SKM-1 (cell line): ENCODE measurements at regions not wholly inside any gene's neighbourhood (a gene's known extent, or its start where the extent isn't known, plus 50 kb on each side); places are given as distances from the start of the nearest gene placed in this dataset.
A peak's percentile ranks its signal among the peaks of the same experiment; 100 is the strongest.

Experiments
- DNase-seq: peaks from one replicate; lab custom pipeline; 2025; ENCODE audit not compliant: unreplicated experiment; lab: John Stamatoyannopoulos, UW

DNA sequence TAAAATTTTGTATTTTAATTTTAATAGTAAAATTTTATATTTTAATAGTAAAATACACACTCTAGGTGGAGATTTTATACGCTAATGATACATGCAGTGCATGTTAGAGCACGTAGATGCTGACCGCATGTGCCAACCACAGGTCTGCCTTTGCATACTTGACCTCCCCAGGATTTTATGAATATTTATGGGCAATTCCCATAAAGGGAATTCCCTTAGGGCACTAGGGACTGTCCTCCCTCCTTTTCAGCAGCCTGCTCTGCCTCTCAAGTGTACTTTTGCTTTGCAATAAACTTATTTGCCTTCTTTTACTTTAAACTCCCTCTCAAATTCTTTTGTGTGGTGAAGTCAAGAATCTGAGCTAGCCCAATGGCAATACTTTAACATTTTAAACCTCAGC lies 217.7 kb upstream of the CDH8 start:
- DNase-seq: no peak

DNA sequence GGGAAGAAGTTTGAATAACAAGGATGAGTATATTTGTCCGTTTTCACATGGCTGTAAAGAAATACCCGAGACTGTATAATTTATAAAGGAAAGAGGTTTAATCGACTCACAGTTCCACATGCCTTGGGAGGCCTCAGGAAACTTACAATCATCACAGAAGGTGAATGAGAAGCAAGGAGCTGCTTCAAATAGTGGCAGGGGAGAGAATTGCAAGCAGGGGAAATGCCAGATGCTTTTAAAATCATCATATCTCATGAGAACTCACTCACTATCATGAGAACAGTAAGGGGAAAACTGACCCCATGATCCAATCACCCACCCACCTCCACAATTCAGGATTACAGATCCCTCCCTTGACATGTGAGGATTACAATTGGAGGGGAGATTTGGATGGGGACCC lies 212.8 kb upstream of the CDH8 start:
- DNase-seq: no peak

DNA sequence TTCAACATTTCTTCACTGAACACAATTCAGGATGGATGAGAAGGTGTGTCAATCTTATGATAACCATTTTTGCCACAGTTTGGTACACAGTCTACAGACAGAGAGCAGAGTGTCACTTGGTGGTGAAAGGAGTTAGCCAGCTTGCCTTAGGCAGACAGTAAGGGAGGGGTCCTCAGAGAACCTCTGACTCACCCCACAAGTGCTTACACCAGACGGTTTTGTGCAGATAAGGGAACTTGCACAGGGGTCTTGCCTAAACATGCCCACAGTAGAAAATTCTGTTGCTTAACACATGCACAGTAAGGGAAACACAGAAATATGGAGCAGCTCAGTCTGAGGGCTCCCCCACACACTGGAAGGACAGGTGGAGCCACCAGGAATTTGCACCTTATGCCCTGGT lies 204.5 kb upstream of the CDH8 start:
- peak; percentile 2 for DNase-seq

DNA sequence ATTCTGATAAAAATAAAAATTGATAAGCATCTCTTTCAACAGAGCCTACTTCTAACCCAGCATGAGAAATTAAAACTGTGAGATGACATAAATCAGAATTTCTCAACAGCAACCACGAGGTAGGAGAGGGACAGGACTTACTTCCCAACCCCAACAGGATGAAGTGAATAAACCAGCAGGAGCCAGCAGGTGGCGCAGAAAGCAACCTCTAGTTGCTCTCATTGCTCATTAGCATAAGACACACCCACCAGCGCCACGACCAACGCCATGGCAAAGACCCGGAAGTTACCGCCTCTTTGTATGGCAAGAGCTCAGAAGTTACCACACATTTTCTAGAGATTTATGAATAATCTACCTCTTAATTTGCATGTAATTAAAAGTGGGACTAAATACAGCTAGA lies 189.4 kb upstream of the CDH8 start:
- DNase-seq: peak; percentile 36

DNA sequence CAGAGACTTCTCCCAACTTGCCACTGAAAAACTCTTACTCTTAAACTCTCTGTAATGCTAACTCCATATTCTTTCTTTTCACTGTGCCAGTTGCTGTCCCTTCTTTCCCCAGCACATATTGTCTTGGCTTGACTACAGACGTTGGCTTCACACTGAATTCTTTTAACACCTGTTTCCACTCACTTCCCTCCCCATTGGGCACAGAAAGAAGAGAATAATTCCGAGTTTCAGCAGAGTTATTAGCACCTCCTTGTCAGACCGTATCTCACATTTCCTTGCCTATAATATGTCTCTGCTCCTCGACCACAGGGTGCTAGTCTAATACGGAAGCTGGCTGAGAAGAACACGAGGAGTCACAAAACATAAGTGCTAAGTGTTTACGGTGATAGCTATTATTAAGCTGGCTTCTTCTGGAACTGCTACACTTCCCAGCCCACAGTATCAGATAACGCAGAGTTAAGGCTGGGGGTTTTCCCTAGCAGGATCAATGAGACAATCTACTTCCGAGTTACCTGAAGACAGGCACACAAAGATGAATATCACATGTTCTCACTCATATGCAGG lies 188.5 kb upstream of the CDH8 start:
- no peak for DNase-seq

DNA sequence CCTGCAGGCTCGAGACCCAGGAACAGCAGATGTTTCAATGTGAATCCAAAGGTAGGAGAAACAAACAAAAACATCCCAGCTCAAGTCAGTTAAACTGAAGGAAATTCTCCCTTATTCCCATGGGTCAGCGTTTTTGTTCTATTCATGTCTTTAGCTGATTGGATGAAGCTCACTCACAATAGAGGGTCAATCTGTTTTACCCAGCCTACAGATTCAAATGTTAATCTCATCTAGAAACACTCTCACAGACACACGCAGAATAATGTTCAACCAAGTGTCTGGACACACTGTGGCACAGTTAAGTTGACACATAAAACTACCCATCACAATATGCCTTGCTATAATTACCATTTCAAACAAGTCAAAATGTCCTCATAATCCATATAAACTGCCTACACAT lies 180.6 kb upstream of the CDH8 start:
- no peak for DNase-seq

DNA sequence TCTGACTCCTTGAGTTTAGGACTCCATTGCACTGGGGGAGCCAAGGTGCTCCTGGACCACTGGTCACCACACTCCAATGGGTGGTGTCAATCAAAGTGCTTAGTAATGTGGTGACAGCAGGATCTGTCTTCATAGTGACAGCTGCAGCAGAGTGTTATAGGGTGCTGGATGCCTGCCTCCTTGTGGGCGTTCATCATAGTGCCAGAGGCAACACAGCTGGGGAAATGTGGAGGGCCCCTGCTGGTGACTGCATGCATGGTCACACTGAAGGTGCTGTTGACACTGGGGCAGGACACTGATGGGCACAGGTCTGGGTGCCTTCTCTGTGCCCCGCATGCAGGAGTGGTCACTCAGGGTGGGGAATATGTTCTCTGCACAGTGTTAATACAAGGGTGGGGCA lies 177.5 kb upstream of the CDH8 start:
- no peak for DNase-seq

DNA sequence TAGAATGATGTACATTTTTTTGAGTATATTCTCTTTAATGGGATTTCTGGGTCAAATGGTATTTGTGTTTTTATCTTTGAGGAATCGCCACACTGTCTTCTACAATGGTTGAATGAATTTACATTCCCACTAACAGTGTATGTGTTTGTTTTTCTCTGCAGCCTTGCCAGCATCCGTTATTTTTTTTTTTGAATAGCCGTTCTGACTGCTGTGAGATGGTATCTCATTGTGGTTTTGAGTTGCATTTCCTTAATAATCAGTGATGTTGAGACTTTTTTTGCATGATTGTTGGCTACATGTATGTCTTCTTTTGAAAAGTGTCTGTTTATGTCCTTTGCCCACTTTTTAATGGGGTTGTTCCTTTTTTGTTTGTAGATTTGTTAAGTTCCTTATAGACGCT lies 172.7 kb upstream of the CDH8 start:
- no peak for DNase-seq

DNA sequence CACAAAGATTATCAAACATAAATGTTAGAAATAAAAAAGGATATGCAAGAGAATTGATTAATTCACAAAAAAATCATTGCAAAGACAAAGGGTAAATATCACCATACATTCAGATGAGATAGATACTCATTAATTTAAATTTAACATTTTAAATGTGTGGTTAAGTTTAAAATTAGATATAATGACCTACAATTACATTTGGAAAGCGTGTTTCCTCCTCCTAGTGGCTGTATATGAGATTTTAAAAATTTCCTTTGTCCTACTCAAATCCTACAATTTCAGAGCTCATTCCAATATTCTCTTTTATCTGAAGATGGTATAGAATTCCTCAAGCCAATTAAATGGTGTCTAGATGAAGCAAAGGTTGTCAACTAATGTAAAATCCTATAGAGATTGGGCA lies 169.2 kb upstream of the CDH8 start:
- no peak for DNase-seq

DNA sequence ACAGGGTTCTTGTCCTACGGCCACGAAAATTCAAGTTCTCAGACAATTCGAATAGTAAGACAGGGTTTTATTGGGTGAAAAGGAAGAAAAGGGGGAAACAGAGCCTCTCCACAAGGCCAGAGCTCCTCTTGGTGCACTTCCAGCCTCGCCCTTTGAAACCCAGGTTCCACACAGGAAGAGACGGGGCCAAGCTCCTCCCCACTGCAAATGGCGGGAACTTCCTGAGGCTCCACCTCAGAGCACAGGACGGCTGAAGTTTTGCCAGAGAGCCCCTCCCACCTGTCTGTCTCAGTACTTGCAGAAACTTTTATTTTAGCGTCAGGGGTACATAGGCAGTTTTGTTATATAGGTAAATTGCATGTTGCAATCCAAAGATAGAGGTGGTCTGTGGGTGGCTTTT lies 165.7 kb upstream of the CDH8 start:
- no peak for DNase-seq

DNA sequence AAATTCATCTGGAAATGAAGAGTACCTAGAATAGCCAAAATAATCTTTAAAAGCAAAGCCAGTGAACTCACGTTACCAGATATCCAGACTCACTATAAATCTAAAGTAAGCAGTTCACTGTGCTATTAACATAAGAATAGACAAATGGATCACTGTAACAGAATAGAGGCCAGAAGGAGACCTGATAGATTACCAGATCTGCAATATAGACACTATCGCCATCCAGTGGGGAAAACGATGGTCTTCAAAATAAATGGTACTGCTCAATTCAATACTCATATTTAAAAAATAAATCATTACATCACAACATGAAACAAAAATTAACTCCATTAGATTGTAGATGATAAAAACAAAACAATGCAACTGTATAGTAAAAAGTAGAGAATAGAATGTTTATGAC lies 158.6 kb upstream of the CDH8 start:
- DNase-seq: no peak

DNA sequence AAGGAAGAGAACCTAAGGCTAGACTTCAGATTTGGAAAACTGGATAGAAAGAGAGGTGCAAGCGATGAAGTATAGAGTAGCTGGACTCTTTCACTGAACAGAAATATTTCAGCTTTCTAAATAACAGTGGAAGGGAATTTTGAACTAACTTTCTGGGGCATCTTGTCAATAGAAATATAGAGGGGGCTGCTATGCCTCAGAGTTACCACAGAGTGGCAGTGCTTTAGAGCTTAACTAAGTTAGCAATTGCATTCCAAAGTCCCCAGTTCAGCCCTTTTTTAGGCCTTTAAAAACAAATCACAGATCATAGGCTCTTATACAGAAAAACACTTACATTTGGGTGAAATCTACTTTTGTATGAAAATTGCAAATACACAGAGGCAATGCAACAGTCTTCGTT lies 154.2 kb upstream of the CDH8 start:
- peak; percentile 36 for DNase-seq

DNA sequence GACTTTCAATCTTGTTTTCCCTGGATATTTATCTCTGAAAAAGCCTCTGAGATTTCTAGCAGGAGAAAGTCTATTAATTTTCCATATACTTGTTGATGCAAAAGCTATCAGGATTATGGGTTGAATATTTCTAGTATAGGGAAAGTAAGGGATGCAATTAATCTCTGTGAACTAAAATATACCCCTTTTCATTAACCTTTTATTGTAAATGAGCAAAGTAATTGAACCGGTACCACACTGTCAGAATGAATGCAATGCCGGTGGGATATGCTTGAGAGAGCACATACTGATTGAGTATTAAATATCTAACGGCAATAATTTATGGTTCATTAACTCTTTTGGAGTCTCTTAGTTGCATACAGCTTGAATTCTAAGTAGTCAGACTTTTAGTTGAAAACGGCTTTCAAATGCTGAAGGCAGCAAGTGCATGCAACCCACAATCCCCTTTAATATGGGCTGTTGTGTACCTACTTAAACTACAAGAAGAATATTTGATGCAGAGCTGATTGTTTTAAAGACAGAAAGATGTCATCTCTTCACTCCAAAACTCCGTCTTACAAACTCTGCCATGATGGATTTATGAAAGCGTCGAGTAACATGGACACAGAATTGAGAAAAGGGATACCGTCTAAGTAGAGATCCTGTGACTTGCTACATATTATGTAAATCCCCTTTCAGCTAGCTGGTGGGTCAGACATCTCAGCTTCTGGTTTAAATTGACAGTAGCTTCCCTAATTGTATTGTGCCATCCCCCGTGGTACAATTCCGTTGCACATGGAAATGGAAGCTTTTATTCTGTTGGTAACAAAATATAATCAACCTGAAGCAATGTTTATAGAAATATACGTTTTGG lies 141.3 kb upstream of the CDH8 start:
- DNase-seq: no peak

DNA sequence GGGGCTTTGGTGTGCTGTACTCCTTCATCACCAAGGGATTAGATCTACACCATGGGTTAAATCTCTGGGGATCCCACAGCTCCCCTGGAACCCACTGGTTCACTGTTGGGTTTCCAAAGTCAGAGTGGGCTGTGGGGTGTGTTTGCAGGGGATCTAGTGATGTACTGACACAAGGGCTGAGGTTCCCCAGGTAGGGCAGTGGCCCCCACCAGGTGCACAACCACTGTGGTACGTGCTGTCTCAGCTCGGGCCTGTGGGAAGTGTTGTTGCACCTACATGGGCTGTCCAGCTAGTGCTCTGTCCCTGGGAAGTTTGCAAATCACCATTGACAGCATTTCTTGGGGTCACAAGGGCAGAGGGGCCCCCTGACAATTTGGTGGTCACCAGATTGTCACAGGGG lies 134.4 kb upstream of the CDH8 start:
- DNase-seq: no peak

DNA sequence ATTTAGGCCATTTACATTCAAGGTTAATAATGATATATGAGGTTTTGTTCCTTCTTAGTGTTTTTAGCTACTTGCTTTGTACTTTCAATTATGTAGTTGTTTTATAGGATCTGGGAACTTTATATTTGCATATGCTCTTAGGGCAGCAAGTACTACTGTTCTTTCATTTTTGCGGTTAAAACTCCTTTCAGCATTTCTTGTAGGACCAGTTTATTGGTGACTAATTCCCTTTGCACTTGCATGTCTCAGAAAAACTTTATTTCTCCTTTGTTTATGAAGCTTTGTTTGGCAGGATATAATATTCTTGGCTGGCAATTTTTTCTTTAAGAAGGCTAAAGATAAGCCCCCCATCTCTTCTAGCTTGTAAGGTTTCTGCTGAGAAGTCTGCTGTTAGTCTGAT lies 131.3 kb upstream of the CDH8 start:
- no peak for DNase-seq

DNA sequence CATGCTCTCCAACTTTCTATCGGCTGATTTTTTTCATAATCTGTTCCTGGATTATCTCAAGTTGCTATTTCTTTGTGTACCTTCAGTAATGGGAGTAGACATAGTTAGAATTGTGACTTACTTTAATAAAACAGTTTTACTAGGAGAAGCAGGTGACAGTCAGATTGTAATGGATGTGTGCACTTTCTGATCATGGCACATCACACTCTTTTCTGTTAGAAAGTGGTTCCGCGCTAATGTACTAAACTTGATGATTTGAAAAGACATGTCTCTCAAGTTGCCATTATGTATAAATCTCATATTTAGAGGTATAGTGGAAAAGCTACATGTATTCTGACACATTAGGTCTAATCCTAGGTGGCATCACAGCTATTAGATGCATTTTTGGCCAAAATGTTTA lies 121.3 kb upstream of the CDH8 start:
- no peak for DNase-seq

DNA sequence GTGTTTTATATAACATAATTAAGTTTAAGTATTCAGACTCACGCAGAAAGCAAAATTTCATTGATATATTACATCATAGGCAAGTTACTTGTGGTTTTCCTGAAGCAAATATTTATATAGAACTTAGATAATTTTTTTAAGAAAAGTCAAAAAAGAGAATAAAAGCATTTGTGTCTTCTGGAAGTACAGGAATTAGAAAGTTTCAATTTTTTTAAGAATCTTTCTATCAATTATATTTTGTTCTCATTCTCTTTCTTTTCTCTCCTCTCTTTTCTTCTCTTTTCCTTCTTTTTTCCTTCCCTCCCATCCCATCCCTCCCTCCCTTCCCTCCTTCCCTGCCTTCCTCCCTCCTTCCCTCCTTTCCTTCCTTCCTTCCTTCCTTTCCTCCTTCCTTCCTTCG lies 120.7 kb upstream of the CDH8 start:
- DNase-seq: no peak

DNA sequence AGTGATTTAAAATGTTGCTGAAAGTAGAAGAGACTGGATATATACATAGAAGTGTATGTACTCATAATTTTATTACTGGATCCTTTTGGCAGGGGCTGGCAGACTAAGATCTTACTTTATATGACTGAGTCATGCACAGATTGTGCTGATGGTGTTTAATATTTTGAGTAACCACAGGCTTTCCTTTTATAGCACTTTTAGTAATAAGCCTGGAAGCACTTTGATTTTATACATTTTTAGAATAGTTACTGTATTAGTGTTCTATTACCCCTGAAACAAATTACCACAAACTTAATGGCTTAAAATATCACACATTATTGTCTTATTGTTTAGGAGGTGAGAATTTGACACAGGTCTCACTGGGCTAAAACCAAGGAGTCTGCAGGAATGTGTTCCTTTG lies 113.4 kb upstream of the CDH8 start:
- no peak for DNase-seq

DNA sequence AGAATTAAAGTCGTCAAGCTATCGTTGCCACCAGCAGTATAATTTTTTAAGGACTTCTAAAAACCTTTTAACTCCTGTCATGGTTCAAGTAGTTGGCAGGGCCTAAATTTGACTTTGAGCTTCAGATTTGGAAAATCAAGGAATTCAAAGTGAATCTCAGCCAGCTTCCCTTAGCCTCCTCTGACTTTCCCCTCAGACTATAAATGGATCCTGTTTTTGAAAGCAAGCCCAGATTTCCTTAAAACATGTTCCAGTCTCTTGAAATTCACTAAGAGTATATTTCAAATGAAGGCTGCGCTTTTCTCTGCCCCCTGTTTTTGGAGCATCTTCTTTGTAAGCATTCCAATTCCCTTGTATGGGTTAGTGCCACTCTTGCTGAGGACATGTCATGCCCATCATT lies 101.8 kb upstream of the CDH8 start:
- no peak for DNase-seq

DNA sequence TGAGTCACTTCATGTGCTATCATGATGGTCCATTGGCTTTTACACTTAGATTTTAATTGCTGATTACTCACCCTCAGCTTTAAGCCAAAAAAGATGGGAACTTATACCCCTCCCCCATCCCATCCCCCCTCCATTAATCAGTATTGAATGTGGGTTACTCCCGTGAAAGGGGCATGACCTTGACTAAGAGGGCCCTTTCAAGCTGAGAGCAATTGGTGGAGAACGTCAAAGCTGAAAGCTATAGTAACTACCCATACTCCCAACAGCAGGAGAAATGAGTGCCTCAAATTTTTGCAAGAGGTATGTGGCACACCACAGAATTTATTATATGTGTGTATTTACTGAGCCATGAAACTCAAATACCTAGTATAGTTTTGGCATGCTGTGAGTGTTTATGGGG lies 99.7 kb upstream of the CDH8 start:
- no peak for DNase-seq

DNA sequence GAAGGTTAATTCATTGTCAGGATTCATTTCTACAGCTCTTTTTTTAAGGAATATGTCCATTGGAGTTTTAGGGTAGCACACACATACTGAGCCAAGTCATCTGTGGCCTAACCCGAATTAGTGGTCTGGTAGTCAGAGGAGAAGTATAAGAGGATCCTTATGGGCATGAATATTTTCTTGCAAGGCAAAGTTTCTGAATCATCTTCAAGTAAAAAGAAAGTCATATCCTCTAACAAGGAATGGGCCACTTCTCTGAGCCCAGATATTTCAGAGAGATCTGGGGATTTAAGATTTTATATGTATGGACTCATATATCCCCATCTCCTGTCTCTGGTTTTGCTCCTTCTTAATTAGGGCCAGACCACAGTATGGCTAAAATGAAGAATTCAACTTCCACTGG lies 99.2 kb upstream of the CDH8 start:
- DNase-seq: no peak

DNA sequence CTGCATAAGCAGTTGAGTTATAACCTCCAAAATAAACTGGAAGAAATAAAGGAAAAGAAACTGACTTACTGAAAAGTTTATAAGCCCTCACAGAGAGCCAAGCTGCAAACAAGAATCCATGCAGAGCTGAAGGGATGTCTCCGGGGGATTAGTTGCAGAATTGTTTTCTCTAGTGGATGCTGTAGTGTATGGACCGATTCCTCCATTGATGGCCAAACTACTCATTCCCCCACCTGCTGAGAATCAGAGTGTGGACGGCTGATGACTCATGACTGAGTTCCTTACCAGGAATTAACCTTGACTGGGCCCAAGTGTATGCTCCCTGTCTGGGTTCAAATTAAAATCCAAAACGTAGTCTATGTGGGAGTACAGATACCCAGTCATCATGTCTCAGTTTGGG lies 93.9 kb upstream of the CDH8 start:
- DNase-seq: no peak

DNA sequence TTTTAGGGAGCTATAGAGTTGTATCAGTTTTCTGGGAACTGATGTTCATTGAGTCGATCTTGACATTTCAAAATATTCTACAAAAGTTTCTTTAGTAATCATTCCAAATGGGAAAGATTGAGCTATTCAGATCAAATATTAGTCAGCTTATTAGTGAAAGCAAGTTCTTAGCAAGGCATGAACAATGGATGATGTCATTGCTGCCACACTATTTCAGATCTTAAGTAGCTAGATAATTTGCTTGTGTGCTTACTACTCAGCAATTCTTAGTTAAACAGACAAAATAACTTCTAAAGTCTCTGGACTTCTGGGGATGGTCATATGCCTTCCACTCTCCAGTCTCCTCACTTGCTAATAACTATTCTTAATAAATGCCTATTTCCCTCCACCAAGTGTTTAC lies 69.0 kb upstream of the CDH8 start:
- DNase-seq: no peak
